Esophagus muscularis mucosa (tissue), 3 donors: ENCODE measurements at regions not wholly inside any gene's neighbourhood (a gene's known extent, or its start where the extent isn't known, plus 50 kb on each side); places are given as distances from the start of the nearest gene placed in this dataset.

Source experiments
- CTCF ChIP-seq, 3 experiments: fragments of 200-600 bp in 2 of 3; fragments of 450-650 bp in 1 of 3; sonication (generic) in 2 of 3; IDR thresholded peaks; one replicate each; pipeline ENCODE4 v1.5.1; 2017 to 2019; ENCODE audit warnings: antibody characterized with exemption in 3 of 3, mild to moderate bottlenecking in 2 of 3, moderate library complexity in 1 of 3
- POLR2A ChIP-seq: fragments of 450-650 bp; IDR thresholded peaks from one replicate; pipeline ENCODE4 v1.6.1; 2017; ENCODE audit warnings: antibody characterized with exemption, moderate library complexity, mild to moderate bottlenecking, low read depth
- POLR2AphosphoS5 ChIP-seq, 2 donors: sonication (generic); formaldehyde crosslinking; IDR thresholded peaks; one replicate each; pipeline ENCODE4 v1.6.1; 2017; ENCODE audit warnings: antibody characterized with exemption in 2 of 2

GRCh38 chr1:238914346-238914745 is 472.0 kb upstream of the CHRM3 start:
- TF ChIP-seq POLR2AphosphoS5 (IDR thresholded peaks at IDR 0.05) (no peak), CTCF (IDR thresholded peaks at IDR 0.05) (no peak), POLR2A (no peak)
